GM18508 (cell line): ENCODE measurements at regions not wholly inside any gene's neighbourhood (a gene's known extent, or its start where the extent isn't known, plus 50 kb on each side); places are given as distances from the start of the nearest gene placed in this dataset.

Experiments used
- ATAC-seq: cut with Tn5 transposase; IDR thresholded peaks from one replicate; pipeline ENCODE4 v1.9.1; 2021; ENCODE audit warnings: moderate number of reproducible peaks; ENCODE audit not compliant: insufficient read depth, unreplicated experiment

DNA sequence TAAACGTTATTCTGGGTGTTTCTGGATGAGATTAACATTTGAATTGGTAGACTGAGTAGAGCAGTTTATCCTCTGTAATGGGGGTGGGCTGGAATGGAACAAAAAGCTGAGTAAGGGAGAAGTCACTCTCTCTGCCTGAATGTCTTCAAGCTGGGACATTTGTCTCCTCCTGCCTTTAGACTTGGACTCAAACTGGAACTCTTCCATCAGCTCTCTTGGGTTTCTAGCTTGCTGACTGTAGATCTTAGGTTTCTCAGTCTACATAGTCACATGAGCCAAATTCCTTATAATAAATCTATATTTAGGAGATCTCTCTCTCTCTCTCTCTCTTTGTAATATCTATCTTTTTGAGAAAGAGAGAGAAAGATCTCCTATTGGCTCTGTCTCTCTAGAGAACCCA is 553.3 kb upstream of the CDH11 start:
- no peak for ATAC-seq

DNA sequence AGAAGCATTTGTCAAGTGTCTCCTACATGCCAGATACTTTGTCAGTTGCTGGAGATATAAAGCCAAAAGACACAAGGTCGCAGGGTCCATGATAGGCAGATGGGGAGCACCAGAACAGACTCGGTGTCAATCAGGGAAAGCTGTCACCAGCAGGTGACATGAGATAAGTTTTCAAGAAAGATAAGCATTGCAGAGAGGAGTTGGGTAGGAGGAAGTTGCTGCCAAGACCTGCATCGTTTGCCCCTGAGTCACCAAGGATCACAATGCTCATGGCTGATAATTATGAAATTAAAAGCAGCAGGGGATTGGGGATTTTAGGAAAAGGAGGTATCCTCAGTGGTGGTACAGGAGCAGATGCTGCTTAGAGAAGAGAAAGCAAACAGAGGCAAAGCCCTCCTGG is 551.1 kb upstream of the CDH11 start:
- no peak for ATAC-seq

DNA sequence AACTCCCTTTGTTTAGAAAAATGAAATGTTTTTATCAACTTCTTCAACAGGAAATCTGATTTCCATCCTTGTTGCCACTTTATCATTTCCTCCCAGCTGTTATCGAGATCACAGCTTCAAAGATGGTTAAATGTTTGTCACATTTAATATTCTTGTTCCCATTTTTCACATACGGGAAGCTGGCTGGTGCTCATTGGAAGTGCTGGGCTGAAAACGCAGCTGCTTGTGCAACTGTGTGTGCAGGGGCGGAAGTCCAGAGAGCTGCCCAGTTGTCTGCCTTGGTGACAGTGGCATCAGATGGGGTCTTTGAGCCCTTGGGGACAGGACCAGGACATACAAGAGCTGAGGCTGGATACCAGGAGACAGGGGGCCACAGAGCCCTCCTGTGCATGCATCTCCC is 549.2 kb upstream of the CDH11 start:
- no peak for ATAC-seq

DNA sequence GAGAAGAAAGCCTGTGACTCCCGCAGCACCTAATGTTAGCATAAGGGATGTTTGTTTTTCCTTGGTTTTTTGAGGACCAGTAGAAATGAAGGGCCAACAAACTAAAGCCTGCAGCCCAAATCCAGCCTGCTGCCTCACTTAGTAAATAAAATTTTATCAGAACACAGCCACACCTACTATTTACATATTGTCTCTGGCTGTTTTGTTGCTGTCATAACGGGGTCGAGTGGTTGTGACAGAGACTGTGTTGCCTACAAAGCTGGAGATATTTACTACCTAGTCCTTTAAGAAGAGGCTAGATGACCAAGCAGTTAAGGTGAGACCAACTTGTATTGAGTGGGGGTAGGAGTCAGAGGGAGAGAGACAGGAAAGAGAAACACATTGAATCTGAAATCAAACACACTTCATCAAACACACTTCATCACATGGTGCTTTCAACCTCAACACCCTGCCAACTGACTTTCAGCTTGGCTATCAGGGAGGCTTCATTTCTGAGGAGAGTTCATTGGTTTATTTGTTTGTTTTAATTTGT is 546.3 kb upstream of the CDH11 start:
- ATAC-seq: no peak

DNA sequence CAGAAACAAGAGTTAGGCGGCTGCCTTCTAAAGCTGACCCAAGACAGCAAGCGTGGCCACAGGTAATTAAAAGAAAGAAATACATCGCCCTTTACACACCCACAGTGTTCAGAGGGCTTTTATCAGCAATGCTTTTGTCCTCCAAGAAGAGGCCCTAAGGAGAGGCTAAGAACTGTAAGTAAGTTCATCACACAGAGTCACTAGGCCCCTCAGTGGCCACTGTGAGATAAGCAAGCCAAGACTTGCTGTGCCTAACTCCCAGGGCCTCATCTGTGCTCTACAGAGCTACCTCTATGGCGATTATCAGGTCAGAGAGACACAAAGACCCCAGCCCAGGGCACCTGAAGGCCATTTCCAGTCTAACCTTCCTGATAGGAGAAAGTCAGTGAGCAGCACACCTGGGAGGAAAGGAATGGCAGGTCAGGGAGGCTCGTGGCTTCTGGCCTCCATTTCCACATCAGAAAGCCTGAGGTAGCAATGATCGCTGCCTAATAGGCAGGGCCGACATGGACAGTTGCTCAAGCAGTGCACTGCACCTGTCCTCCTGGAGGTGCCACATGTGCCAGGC is 545.2 kb upstream of the CDH11 start:
- ATAC-seq: no peak

DNA sequence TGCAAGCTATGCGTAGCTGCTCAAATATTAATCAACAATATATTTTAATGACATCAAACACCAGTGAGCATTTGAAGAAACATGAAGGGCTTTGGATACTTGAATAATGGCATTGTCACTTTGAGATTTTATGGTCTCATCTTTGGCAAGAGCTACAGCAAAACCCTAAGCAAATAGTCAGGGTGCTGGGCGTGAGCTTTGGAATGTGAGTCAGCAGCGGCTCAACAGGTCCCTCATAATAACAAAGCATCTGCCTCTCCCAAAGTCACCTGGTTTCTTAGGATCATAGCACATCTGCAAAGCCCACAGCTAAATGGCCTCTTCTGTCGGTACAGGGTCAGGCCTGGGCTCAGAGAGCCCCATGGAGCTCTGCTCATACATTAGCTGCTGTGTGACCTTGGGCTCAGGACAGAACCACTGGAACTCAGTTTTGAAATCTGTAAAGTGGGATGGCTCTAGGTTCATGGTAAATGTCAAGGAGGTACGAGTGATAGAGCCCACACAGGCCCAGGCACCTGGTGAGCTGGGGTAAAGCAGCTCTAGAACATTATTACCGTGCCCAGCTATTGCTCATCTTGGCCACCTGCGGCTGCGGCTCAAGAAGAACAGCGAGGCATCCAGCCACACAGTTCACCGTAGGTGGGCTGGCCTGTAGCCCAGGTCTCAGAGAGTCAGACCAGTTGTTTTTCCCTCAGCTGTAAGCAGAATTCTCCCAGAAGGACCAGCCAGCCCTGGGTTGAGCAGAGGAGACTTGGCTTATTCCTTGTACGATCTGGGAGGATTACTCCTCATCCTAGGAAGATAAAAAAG is 544.5 kb upstream of the CDH11 start:
- ATAC-seq: no peak

DNA sequence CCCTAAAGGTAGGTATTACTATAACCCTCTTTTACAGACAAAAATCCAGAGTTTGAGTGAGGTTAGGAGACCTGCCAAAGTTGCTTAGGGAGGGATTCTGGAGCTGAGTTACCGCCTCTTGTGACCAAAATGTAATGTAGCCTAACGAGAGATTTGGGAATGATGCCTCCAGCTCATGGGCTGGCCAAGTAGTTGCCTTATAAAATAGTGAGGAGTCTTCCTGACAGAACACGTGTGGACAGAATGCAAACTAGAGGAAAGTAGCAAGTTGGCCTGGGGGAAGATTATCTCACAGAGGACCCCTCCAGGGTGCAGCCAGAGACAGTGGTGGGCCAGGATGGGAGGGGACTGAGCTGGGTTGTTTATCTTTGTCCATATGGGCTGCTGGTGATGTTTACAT is 543.7 kb upstream of the CDH11 start:
- no peak for ATAC-seq

DNA sequence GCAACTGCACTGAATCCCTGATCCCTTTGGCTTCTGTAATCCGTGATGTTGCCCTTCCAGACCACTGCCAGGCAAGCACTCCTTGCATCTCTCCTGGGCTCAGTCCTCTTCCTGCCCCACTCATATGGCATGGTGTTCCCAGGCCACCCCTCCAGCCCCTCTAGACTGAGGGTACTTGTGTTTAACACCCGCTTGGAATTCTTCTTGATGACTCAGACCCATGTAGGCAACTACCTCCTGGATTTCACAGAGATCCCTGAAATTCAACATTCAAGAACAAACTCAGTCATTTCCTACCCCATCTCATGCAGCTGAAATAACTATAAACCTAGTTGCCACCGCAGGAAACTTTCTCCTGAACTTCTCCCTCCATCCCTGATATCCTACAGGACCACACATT is 541.9 kb upstream of the CDH11 start:
- no peak for ATAC-seq

DNA sequence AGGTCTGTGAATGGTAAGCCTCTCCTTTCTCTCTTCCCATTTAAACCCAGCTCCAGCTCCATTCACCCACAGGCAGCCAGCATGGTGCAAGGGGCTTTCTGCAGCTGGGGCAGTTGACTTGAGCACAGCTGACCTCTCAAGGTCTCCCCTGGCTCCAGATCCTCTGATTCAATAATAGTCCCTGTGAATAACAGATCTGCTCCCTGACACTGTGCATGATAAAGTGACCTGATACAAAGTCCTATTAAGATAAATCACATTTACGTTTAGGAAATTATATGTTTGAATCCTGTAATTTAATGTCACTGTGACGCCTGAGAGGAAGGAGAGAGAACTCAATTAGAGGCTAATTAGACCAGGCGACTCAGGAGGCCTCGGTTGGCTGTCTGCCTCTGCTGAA is 540.4 kb upstream of the CDH11 start:
- no peak for ATAC-seq

DNA sequence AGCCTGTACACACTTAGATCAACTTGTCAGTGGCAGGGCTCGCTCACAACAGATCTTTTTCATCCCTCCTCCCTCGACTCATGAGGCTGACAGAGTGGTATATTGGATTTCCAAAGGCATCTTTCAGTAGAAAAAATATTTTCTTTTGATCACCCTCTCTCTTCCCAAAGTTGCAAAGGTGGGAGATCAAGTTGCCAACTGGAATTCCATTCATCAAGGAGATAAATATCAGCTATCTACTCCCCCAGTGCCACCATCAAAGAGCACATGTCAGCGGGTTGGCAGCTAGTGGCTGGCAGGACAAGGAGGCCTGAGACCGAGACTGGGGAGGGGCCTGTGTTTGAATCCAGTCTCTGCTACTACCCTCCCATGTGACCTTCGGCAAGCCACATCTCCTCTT is 539.7 kb upstream of the CDH11 start:
- no peak for ATAC-seq

DNA sequence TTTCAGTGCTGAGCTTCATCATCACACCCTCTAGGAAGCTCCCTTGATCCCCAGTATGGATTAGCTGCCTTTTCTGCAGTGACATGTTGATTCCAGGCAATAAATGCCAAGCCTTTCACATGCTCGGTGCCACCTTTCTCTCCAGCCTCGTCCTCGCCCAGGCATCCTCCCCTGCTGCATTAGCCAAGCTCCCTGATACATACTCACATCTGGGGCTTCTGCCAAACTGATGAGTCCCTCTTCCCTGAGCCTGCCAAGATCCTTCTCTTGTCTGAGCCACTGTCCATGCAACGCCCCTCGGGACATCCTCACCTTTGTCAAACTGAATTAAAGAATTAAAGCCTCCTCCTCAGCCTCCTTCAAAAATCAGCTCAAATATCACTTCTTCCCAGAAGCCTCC is 538.5 kb upstream of the CDH11 start:
- ATAC-seq: no peak

DNA sequence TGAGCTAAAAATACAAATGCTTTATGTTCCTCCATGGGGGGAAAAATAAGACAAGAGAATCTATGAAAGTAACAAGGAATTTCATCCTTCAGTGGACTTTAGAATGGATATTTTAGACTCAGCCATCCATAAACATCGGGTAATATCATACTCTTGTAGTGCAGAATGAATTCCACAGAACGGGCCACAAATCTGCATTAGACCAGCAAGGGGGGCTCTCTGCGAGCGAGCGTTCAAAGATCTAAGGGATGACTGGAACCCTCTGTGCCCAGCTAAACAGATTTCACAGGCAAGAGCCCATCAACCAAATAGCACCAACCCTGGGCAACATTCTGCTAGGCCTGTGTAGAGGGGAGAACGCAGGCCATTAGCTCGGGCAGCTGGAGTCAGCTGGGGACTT is 537.9 kb upstream of the CDH11 start:
- no peak for ATAC-seq

DNA sequence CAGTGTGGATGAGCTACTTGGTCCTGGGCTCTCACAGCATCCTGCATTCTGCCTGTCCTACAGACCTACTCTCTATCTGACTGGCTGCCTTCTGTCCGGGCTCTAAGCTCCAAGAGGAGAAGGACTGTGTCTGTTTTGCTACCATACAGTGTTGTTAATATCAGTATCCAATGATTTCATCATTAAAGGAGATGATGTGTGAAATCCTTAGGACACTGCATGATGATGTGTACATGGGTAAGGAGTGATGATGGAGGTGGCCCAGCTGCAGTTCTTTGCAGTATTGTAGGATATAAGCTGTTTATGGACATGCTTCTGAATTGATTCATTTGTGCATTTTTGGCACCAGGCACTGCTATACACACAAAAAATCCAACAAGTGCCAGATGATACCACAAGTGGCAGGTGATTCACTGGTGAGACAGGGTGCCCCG is 536.9 kb upstream of the CDH11 start:
- ATAC-seq: no peak

DNA sequence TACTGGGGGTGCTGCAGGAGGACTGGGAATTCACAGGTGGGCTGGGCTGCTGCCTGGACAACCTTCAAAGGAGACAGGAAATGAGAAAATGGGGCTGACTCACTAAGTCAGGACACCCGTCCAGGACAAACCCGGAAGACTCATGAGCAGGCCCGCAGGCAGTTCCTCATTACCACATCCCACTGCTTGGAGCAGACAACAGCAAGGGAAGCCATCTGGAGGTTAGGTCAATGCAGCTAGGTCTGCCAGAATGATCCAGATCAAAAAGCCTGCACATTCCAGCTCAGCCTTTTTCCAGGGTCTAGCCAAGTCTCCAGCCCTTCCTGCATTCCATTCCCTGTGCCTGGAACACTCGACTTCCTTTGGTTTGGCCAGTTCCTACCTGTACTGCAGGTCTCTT is 536.5 kb upstream of the CDH11 start:
- ATAC-seq: no peak

DNA sequence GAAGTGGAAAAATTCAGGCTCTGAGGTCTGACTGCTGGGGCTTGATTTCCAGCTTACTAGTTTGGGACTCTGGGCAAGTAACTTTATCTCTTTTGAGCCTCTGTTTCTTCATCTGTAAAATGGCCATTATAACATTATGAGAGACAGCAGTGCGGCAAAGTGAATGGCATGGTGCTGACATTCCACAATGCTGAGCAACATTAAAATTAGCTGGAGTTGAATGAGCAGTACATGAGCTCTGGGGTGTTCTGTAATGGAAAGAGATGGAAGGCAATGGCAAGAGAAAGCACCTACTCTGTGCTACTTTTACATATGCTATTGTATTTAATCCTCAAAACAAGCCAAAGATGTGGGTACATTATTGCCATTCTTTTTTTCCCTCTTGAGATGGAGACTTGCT is 535.7 kb upstream of the CDH11 start:
- no peak for ATAC-seq

DNA sequence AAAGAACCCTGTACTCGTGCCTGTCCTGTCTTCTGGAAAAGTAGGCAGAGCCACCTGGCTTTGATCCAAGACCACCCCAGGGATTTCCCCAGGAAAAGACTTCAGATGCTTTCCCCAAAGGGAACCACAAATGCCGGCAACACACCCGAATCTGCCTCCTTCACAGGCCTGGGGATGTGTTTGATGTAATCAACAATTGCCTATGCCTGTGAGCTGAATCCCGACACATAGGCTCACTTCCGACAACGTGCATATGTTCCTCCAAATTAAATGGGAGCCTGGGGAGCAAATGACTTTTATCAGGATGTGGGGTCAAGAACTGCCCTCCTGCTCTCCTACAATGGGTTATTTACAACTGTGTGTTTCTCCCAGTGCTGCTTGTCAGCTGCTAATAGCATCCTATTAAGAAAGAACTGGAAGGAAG is 535.2 kb upstream of the CDH11 start:
- ATAC-seq: no peak

DNA sequence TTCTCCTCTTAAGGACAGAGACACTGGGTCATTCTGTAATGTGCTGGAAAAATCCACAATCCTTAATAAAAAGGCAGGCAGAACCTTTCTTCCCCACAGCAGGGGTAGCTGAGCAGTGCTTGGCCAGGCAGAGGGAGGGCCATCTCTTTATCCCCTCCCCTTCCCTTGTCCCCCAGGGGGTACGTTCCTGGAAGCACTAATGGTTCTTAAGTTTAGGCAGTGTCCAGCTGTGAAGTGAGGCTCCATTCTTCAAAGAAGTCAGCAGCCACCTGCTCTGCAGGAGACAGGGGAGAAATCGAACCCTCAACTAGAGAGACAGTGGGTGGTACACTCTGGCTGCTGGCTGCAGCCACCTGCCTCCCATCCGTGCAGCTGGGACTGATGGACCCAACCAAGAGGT is 533.9 kb upstream of the CDH11 start:
- ATAC-seq: no peak

DNA sequence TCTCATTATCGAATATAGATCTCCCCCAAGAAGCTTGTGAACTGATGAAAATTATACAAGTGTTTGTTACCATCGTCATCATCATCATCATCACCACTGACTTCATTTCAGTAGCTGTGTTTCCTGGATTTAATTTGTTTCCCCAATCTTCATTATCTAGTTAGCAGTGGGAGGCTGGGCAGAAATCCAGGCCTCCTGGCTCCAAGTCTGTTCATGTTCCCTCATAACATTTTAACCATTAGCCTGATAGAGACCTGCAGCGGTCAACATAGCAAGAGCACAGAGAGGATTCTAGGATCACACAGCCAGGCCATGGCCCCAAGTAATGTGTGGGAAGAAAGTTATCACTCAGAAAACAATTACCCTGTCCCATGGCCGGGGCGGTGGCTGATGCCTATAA is 526.2 kb upstream of the CDH11 start:
- no peak for ATAC-seq

DNA sequence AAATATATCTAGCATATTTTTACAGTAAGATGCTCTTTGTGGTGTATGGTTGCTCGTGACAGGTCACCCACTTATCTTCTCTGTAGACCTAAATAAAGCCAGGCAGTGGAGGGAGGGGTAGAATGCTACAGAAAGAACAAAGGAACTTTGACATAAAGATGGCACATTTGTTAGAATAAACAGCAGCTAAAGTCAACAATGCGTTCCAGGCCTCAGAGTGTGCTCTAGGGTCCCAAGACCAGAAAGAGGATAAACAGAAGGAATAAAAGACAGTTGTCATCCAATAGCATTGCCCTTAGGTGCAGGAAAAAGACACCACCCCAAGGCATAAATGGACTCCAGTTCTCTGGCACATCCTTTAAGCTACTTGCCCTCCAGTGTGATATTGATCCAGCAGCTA is 523.0 kb upstream of the CDH11 start:
- no peak for ATAC-seq

DNA sequence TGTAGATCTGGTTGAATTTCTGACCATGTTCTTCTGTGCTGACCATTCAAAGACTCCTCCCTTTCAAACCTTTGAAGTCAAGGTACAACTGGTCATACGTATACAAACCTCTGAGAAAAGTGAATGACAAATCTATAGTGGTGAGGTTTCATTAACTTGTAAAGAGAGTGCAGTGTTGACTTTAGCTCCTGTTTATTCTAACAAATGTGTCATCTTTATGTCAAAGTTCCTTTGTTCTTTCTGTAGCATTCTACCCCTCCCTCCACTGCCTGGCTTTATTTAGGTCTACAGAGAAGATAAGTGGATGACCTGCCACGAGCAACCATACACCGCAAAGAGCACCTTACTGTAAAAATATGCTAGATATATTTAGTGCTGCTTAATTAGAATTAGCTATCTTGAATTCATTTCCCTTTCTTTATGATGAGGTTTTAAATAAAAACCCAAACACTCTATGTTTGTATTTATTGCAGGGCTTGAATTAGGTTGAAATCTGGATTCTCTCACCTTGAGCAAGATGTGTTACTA is 520.0 kb upstream of the CDH11 start:
- no peak for ATAC-seq

DNA sequence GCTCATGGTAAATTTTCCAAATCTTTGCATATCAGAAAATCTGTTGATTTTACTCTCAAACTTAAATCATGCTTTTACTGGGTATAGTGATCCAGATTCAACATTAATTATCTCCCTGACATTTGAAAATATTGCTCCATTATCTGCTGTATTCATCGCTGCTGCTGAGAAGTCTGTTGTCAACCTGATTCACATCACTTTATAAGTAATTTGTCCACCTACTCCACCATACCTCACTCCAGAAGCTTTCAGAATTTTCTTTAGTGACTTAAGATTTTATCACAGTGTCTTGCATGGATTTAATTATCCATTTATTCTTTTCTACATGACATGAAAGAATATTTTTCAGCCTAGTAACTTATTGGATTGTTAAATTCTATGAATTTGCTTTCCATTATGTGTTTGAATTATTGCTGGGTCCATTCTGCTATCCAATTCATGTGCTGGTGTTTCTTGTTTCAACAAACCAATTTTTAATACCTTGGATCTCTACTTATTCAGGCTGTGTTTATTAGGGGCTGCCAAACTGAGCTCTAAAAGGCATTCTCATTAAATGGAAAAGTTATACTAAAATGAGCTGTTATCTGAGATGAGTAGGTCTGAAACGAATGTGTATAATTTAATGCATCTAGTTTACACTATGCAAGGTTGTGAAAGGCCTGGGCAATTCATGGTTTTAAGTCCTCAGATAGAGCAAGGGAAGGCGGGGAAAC is 519.3 kb upstream of the CDH11 start:
- no peak for ATAC-seq
